Right lobe of liver (tissue), 6 donors: ENCODE measurements at regions not wholly inside any gene's neighbourhood (a gene's known extent, or its start where the extent isn't known, plus 50 kb on each side); places are given as distances from the start of the nearest gene placed in this dataset.

Experiments
- ATAC-seq, 4 donors: fragments of 200-7000 bp; cut with Tn5 transposase; one replicate each; pipeline ENCODE4 v1.9.1; 2020; ENCODE audit warnings: mild to moderate bottlenecking in 4 of 4, moderate library complexity in 4 of 4
- DNase-seq, 3 donors: peaks; one replicate each; pipeline ENCODE4 v3.0.0-alpha.2; 2020
- H3K27ac ChIP-seq, 3 donors: fragments of 200-600 bp; one replicate each; pipeline ENCODE4 v1.8.0; 2022
- H3K27me3 ChIP-seq, 2 donors: fragments of 200-600 bp; one replicate each; pipeline ENCODE4 v1.8.0; 2022
- H3K36me3 ChIP-seq, 4 donors: fragments of 200-600 bp; sonication (generic) in 1 of 4; one replicate each; pipeline versions ENCODE4 v1.5.1 to v1.8.0; 2017 to 2022; ENCODE audit warnings: control low read depth in 1 of 4
- H3K4me1 ChIP-seq, 4 donors: fragments of 200-600 bp; sonication (generic) in 1 of 4; one replicate each; pipeline versions ENCODE4 v1.5.1 to v1.8.0; 2017 to 2022; ENCODE audit warnings: control low read depth in 1 of 4
- H3K4me3 ChIP-seq, 3 donors: fragments of 200-600 bp; one replicate each; pipeline ENCODE4 v1.8.0; 2022
- H3K9me3 ChIP-seq, 4 donors: fragments of 200-600 bp; sonication (generic) in 1 of 4; one replicate each; pipeline versions ENCODE4 v1.5.1 to v1.8.0; 2017 to 2022; ENCODE audit warnings: control low read depth in 1 of 4
- CTCF ChIP-seq, 4 donors: fragments of 200-600 bp in 3 of 4; fragments of 450-650 bp in 1 of 4; IDR thresholded peaks; one replicate each; pipeline versions ENCODE4 v1.5.1 to v1.8.0; 2016 to 2022; ENCODE audit warnings: antibody characterized with exemption in 4 of 4, mild to moderate bottlenecking in 2 of 4
- POLR2A ChIP-seq: fragments of 450-650 bp; IDR thresholded peaks from one replicate; pipeline ENCODE4 v1.6.1; 2017; ENCODE audit warnings: antibody characterized with exemption, mild to moderate bottlenecking
- WGBS: methylation state at CpG from one replicate; pipeline ENCODE4 v1.1.6; 2018; ENCODE audit warnings: low coverage, low lambda C conversion rate; ENCODE audit not compliant: insufficient coverage; ENCODE audit errors: missing lambda C conversion rate; 5-methylcytosine and 5-hydroxymethylcytosine counted together
- intact Hi-C, 2 donors: fragments of 100-400 bp; cut with DNase I; formaldehyde crosslinking; loops; one replicate each; pipeline versions ENCODE4 v1.11.2 to v1.14.1; 2022
- donor health status: DM: no; HTN: yes; CAD: no.
- donor health status: DM: no; HTN: no; CAD: no.
- donor health status: DM: no; HTN: no; CAD: no.
- donor health status: DM: no; HTN: yes; CAD: no.
- donor health status: DM: no; HTN: yes; CAD: no.

DNA sequence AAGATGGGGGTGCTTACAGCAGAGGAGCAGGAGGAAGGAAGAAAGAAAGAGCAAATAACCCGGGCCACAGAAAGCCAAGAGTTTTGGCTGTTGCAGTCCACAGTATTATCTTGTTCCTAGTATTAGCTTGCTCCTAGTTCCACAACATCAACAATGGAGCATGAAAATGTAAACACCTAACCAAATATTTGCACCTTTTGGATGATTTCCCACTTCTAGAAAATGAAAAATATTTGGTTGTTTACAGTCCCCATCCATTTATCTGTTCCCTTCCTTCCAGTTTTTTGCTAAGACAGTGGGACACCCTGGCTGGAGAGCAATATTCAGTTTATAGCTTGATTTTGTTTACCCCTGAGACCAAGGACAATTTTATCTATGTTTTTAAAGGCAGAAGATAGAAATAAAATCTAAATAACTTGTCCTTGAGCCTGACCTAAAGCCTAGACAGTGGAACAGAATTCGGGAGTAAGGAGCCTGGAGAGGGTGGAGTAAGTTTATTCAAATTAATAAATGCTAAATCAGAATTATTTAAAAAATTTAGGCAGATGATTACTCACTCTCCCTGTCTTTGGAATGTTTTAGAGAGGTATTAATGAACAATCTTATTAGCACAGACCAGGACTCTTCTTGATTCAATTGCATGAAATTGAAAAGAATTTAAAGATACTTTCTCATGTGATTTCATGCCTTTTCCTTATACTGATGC lies 51.6 kb downstream of the RESF1 start:
- Histone ChIP-seq H3K4me3 (no peak overlapping the region), H3K27ac (no peak overlapping the region), H3K27me3 (no peaks in the 10 kb centered on the region), H3K4me1 (no peaks in the 10 kb centered on the region), H3K9me3 (no peaks in the 10 kb centered on the region), H3K36me3 (no peaks in the 10 kb centered on the region)
- TF ChIP-seq CTCF (IDR thresholded peaks at IDR 0.05) (no peak), POLR2A (no peak)
- ATAC-seq: no peak
- 40% methylated on average over 2 of the region's 2 CpGs for WGBS
- intact Hi-C loops: no loop called here
- DNase-seq: no peak

GRCh38 chr12:32012249-32012785 lies 53.1 kb downstream of the RESF1 start:
- H3K27ac ChIP-seq: no peak overlapping the region
- H3K27me3 ChIP-seq: no peaks in the 10 kb centered on the region
- H3K4me3 ChIP-seq: no peak overlapping the region
- ATAC-seq (no peak), DNase-seq (no peak)
- H3K9me3 ChIP-seq: no peaks in the 10 kb centered on the region
- no peak for TF ChIP-seq CTCF (IDR thresholded peaks at IDR 0.05)
- no peak for TF ChIP-seq POLR2A
- intact Hi-C loops: no loop called here
- no peaks in the 10 kb centered on the region for H3K36me3 ChIP-seq
- no peaks in the 10 kb centered on the region for H3K4me1 ChIP-seq
- 82% methylated on average over 4 of the region's 4 CpGs for WGBS

DNA sequence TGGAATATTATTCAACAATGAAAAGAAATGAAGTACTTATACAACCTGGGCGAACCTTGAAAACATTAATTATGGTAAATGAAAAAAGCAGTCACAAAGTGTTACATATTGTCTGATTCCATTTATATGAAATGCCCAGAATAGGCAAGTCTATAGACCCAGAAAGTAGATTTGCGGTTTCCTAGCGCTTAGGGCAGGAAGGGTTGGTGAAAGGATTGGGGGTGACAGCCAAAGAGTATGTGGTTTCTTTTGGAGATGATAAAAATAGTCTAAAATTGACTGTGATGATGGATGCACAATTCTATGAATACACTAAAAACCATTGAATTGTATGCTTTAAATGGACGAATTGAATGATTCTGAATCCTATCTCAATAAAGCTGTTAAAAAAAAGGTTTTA lies 55.8 kb downstream of the RESF1 start:
- ATAC-seq: no peak
- TF ChIP-seq POLR2A: no peak
- no peak for TF ChIP-seq CTCF (IDR thresholded peaks at IDR 0.05)
- no peak overlapping the region for H3K27ac ChIP-seq
- no peaks in the 10 kb centered on the region for H3K36me3 ChIP-seq
- no peak overlapping the region for H3K4me3 ChIP-seq
- H3K27me3 ChIP-seq: no peaks in the 10 kb centered on the region
- no peak for DNase-seq
- no peaks in the 10 kb centered on the region for H3K4me1 ChIP-seq
- 73% methylated on average over 4 of the region's 4 CpGs for WGBS
- intact Hi-C loops: no loop called here
- H3K9me3 ChIP-seq: no peaks in the 10 kb centered on the region

GRCh38 chr12:32016680-32017482 lies 57.7 kb downstream of the RESF1 start:
- WGBS: 96% methylated on average over 3 of the region's 3 CpGs
- Histone ChIP-seq H3K27me3 (no peaks in the 10 kb centered on the region), H3K4me1 (no peaks in the 10 kb centered on the region), H3K4me3 (no peak overlapping the region), H3K36me3 (no peaks in the 10 kb centered on the region), H3K27ac (no peak overlapping the region), H3K9me3 (no peaks in the 10 kb centered on the region)
- intact Hi-C loops: no loop called here
- DNase-seq: no peak
- ATAC-seq: no peak
- TF ChIP-seq CTCF (IDR thresholded peaks at IDR 0.05): no peak
- no peak for TF ChIP-seq POLR2A
